GM21825 (cell line): ENCODE measurements at regions not wholly inside any gene's neighbourhood (a gene's known extent, or its start where the extent isn't known, plus 50 kb on each side); places are given as distances from the start of the nearest gene placed in this dataset.
"Not testable (repeated sequence)": the region's sequence is repeated elsewhere in the genome, so short reads cannot be mapped to it uniquely, and the experiment has no call there.

Experiments
- ATAC-seq: cut with Tn5 transposase; IDR thresholded peaks from one replicate; pipeline ENCODE4 v1.9.1; 2021; ENCODE audit warnings: mild to moderate bottlenecking, moderate library complexity; ENCODE audit not compliant: unreplicated experiment

- ATAC-seq: no peak
Measured at GRCh38 chr4:43586813-43587212, 694.3 kb downstream of the GRXCR1 start.

- ATAC-seq: no peak
Measured at GRCh38 chr4:43587758-43588157, 695.2 kb downstream of the GRXCR1 start.

- ATAC-seq: no peak
Measured at GRCh38 chr4:43607400-43607799, 714.9 kb downstream of the GRXCR1 start.

GRCh38 chr4:43607827-43608461, 715.4 kb downstream of the GRXCR1 start:
- no peak for ATAC-seq

GRCh38 chr4:43619219-43619618, 726.7 kb downstream of the GRXCR1 start:
- no peak for ATAC-seq

- ATAC-seq: not testable (repeated sequence)
Measured at GRCh38 chr4:43637893-43638292, 745.4 kb downstream of the GRXCR1 start.

GRCh38 chr4:43651991-43652390, 759.5 kb downstream of the GRXCR1 start:
- ATAC-seq: no peak

GRCh38 chr4:43659547-43659946, 767.0 kb downstream of the GRXCR1 start:
- ATAC-seq: not testable (repeated sequence)

GRCh38 chr4:43672265-43672885, 776.2 kb downstream of the KCTD8 start:
- not testable (repeated sequence) for ATAC-seq

- no peak for ATAC-seq
Measured at GRCh38 chr4:43680421-43680820, 768.2 kb downstream of the KCTD8 start.

- ATAC-seq: no peak
Measured at GRCh38 chr4:43682551-43682950, 766.1 kb downstream of the KCTD8 start.

GRCh38 chr4:43690116-43690515, 758.5 kb downstream of the KCTD8 start:
- no peak for ATAC-seq

GRCh38 chr4:43693876-43694275, 754.7 kb downstream of the KCTD8 start:
- ATAC-seq: no peak

GRCh38 chr4:43709443-43709842, 739.2 kb downstream of the KCTD8 start:
- ATAC-seq: no peak

GRCh38 chr4:43716721-43717395, 731.8 kb downstream of the KCTD8 start:
- no peak for ATAC-seq

GRCh38 chr4:43718369-43718768, 730.2 kb downstream of the KCTD8 start:
- no peak for ATAC-seq

- no peak for ATAC-seq
Measured at GRCh38 chr4:43732829-43733426, 715.7 kb downstream of the KCTD8 start.

GRCh38 chr4:43742083-43742482, 706.5 kb downstream of the KCTD8 start:
- ATAC-seq: no peak

GRCh38 chr4:43754566-43754965, 694.0 kb downstream of the KCTD8 start:
- no peak for ATAC-seq

- no peak for ATAC-seq
Measured at GRCh38 chr4:43757147-43757546, 691.5 kb downstream of the KCTD8 start.

- ATAC-seq: no peak
Measured at GRCh38 chr4:43758836-43759235, 689.8 kb downstream of the KCTD8 start.
